A549 (cell line): ENCODE measurements at regions not wholly inside any gene's neighbourhood (a gene's known extent, or its start where the extent isn't known, plus 50 kb on each side); places are given as distances from the start of the nearest gene placed in this dataset.

ENCODE experiments used
- ATAC-seq, 2 experiments: fragments of 200-7000 bp in 1 of 2; fragments of >200 bp in 1 of 2; cut with Nextera tagmentation in 1 of 2; cut with Tn5 transposase in 1 of 2; 3 replicates each; pipeline versions ENCODE4 v1.8.0 to v1.9.1; 2018 to 2020; ENCODE audit warnings: mild to moderate bottlenecking in 1 of 2, moderate library complexity in 1 of 2
- CTCF ChIA-PET: fragments of 300-600 bp; sonication (Branson Sonifier 250); formaldehyde crosslinking; extraction: SDS; loops from one replicate; lab custom pipeline; 2021; ENCODE audit warnings: antibody characterized with exemption, inconsistent platforms; lab: Yijun Ruan, JAX
- POLR2A ChIA-PET: fragments of 350-600 bp; formaldehyde crosslinking; extraction: SDS; loops from one replicate; lab custom pipeline; 2021; ENCODE audit warnings: antibody characterized with exemption, inconsistent platforms; lab: Yijun Ruan, JAX
- DNase-seq, 2 experiments: peaks; one replicate each; pipeline versions ENCODE4 v3.0.0 to v3.0.0-alpha.2; 2011 to 2016; ENCODE audit warnings: low read depth in 1 of 2, low spot score in 1 of 2
- FAIRE-seq: peaks from 2 replicates; lab custom pipeline; 2011; peaks lifted over from hg19 to GRCh38; lab: Jason Lieb, UNC
- H3K27ac ChIP-seq, 2 experiments: fragments of >200 bp; sonication (Bioruptor Twin); formaldehyde crosslinking; 3 replicates each; pipeline ENCODE4 v1.5.1; 2016 to 2017
- H3K4me1 ChIP-seq: fragments of >200 bp; sonication (Bioruptor Twin); formaldehyde crosslinking; 3 replicates; pipeline ENCODE4 v1.6.1; 2016
- H3K4me2 ChIP-seq: fragments of >200 bp; sonication (Bioruptor Twin); formaldehyde crosslinking; 3 replicates; pipeline ENCODE4 v1.6.1; 2016
- H3K4me3 ChIP-seq: fragments of >200 bp; sonication (Bioruptor Twin); formaldehyde crosslinking; 3 replicates; pipeline ENCODE4 v1.5.1; 2016
- H3K9me3 ChIP-seq: fragments of >200 bp; sonication (Bioruptor Twin); formaldehyde crosslinking; 3 replicates; pipeline ENCODE4 v1.6.1; 2016
- BHLHE40 ChIP-seq: IDR thresholded peaks from 2 replicates; pipeline ENCODE4 v1.6.1; 2012; ENCODE audit warnings: low read depth, low read length, inconsistent platforms
- CBX2 ChIP-seq: fragments of 200-600 bp; sonication (generic); IDR thresholded peaks from 2 replicates; pipeline ENCODE4 v1.6.1; 2016; ENCODE audit warnings: low read depth, mild to moderate bottlenecking, borderline replicate concordance
- CBX8 ChIP-seq: fragments of 200-600 bp; sonication (generic); IDR thresholded peaks from 2 replicates; pipeline ENCODE4 v1.6.1; 2016
- ESRRA ChIP-seq: fragments of 150-350 bp; IDR thresholded peaks from 2 replicates; pipeline ENCODE4 v1.6.1; 2014; ENCODE audit warnings: mild to moderate bottlenecking, low read length, borderline replicate concordance
- HEYL ChIP-seq: fragments of 250-450 bp; sonication (Bioruptor Pico); IDR thresholded peaks from 2 replicates; pipeline ENCODE4 v1.8.0; 2021; ENCODE audit warnings: mild to moderate bottlenecking, moderate library complexity
- MAFK ChIP-seq: fragments of 450-650 bp; IDR thresholded peaks from 2 replicates; pipeline ENCODE4 v1.6.1; 2014; ENCODE audit not compliant: partially characterized antibody
- MYC ChIP-seq: IDR thresholded peaks from 2 replicates; pipeline ENCODE4 v1.6.1; 2012; ENCODE audit warnings: mild to moderate bottlenecking, inconsistent platforms, low read length, improper control_type of control experiment, borderline replicate concordance
- NPAS2 ChIP-seq: fragments of 250-450 bp; sonication (Bioruptor Pico); IDR thresholded peaks from 2 replicates; pipeline ENCODE4 v1.8.0; 2022; ENCODE audit warnings: mild to moderate bottlenecking, moderate library complexity, borderline replicate concordance
- RCOR1 ChIP-seq: fragments of 150-350 bp; IDR thresholded peaks from 2 replicates; pipeline ENCODE4 v1.6.1; 2014; ENCODE audit warnings: antibody characterized with exemption, low read length, low read depth
- REST ChIP-seq: fragments of 200-600 bp; sonication (generic); IDR thresholded peaks from 2 replicates; pipeline ENCODE4 v1.6.1; 2016; ENCODE audit warnings: antibody characterized with exemption, mild to moderate bottlenecking, moderate library complexity
- RNF2 ChIP-seq: fragments of 200-600 bp; sonication (generic); IDR thresholded peaks from 2 replicates; pipeline ENCODE4 v1.6.1; 2016; ENCODE audit warnings: low read depth, mild to moderate bottlenecking, antibody characterized with exemption, moderate library complexity, borderline replicate concordance
- SMC3 ChIP-seq: fragments of >200 bp; sonication (Bioruptor Twin); formaldehyde crosslinking; IDR thresholded peaks from 3 replicates; pipeline ENCODE4 v1.6.1; 2018; ENCODE audit warnings: inconsistent platforms
- WGBS: methylation state at CpG from one replicate; pipeline ENCODE4 v1.1.6; 2017; ENCODE audit errors: missing lambda C conversion rate; 5-methylcytosine and 5-hydroxymethylcytosine counted together
- TF ChIP-seq, protein P1 (sequence below): fragments of >200 bp; sonication (Bioruptor Twin); formaldehyde crosslinking; IDR thresholded peaks from 3 replicates; pipeline ENCODE4 v1.5.1; 2016
- TF ChIP-seq, protein P2 (sequence below): IDR thresholded peaks from 2 replicates; pipeline ENCODE4 v1.6.1; 2012; ENCODE audit warnings: low read depth, borderline replicate concordance

DNA sequence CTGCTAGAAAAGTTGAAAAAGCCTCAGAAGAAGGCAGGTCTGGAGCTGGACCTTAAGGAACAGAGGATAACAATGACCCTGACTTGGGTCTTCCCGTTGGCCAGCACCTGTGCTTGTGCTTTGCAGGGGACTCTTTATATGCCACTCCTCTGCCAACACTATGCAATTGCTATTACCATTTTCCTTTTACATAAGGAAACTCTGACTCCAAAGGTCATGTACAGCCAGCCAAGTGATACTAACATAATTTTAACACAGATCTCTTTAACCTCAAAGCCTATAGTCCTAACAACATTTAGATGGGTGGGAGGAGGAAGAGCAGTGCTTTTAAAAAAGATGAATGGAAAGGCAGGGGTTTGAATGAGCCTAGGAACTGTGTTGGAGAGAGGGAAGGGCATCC lies 106.6 kb upstream of the RAB4A start (continued):
- TF ChIP-seq REST (no peak), MYC (no peak)
- TF ChIP-seq, protein P1, sequence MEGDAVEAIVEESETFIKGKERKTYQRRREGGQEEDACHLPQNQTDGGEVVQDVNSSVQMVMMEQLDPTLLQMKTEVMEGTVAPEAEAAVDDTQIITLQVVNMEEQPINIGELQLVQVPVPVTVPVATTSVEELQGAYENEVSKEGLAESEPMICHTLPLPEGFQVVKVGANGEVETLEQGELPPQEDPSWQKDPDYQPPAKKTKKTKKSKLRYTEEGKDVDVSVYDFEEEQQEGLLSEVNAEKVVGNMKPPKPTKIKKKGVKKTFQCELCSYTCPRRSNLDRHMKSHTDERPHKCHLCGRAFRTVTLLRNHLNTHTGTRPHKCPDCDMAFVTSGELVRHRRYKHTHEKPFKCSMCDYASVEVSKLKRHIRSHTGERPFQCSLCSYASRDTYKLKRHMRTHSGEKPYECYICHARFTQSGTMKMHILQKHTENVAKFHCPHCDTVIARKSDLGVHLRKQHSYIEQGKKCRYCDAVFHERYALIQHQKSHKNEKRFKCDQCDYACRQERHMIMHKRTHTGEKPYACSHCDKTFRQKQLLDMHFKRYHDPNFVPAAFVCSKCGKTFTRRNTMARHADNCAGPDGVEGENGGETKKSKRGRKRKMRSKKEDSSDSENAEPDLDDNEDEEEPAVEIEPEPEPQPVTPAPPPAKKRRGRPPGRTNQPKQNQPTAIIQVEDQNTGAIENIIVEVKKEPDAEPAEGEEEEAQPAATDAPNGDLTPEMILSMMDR: no peak

DNA sequence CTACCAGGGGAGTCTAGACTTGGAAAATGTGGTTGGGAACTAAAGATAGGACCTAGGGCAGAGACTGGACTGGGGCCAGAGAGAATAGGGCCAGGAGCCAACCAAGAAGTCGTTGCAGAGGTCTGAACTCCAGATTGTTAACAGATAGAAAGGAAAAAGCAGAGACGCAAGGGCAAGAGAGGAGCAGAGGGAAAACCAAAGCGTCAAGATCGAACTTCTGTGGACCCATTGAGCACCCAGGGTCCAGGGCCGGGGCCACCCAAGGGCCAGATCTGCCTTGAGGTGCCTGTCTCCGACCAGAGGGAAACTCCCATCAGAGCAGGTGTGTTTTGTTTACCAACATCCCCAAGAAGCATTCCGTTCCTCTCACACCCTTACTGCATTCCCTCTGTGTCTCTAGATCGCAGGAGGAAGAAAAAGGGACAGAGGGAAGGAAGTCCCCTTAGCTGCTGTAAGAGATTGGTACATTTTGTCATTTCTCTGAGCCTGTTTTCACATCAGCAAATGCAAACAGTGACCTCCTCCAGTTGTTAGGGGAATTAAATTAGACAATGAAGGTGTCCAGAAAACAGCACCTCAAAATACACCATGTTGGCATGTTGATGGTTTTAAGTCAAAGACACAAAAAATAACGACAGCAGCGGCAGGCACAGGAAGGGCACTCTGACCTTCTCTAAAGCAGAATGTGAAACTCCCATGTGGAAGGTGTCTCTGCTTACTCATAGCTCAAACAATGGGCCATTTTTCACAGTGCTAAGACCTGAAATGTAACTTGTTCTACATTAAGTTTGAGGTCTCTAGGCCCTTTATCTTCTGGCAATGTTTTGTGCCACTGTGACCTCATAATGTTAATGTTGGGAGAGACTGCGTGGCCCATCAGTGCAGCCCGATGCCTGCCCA lies 105.8 kb upstream of the RAB4A start:
- H3K9me3 ChIP-seq: no peaks in the 10 kb centered on the region
- FAIRE-seq: no peak
- no peak overlapping the region; a peak in 1 of 6 replicates for H3K27ac ChIP-seq
- 53% methylated on average over 12 of the region's 12 CpGs for WGBS
- no peak overlapping the region for H3K4me3 ChIP-seq
- POLR2A ChIA-PET: no interaction called here
- DNase-seq: no peak
- no peak overlapping the region for H3K4me2 ChIP-seq
- TF ChIP-seq RCOR1: no peak
- no peak for ATAC-seq
- CTCF ChIA-PET: interaction anchor here (0.6 kb wide), 1 partner anchor 65 kb away, joined by 3 read pairs; no protein-coding TSS in a partner anchor
- peaks cover 4% of the 10 kb centered on the region; the same call in 1 of the 3 replicates for H3K4me1 ChIP-seq

- DNase-seq: no peak
- H3K9me3 ChIP-seq: no peaks in the 10 kb centered on the region
- POLR2A ChIA-PET: no interaction called here
- H3K4me3 ChIP-seq: no peak overlapping the region
- ATAC-seq: no peak
- no peak overlapping the region for H3K27ac ChIP-seq
- no peak overlapping the region for H3K4me2 ChIP-seq
- WGBS: 70% methylated on average over 4 of the region's 4 CpGs
- TF ChIP-seq RNF2: no peak
- no peak for TF ChIP-seq HEYL (CRISPR knock-in tag)
- TF ChIP-seq CBX2: no peak
- no peak for TF ChIP-seq MAFK
- no peak for TF ChIP-seq NPAS2 (CRISPR knock-in tag)
- no peak for TF ChIP-seq ESRRA
- no peak for TF ChIP-seq CBX8
- TF ChIP-seq, protein P2, sequence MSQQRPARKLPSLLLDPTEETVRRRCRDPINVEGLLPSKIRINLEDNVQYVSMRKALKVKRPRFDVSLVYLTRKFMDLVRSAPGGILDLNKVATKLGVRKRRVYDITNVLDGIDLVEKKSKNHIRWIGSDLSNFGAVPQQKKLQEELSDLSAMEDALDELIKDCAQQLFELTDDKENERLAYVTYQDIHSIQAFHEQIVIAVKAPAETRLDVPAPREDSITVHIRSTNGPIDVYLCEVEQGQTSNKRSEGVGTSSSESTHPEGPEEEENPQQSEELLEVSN: no peak
- TF ChIP-seq SMC3: no peak
- no peak for TF ChIP-seq BHLHE40
- TF ChIP-seq, all 56 proteins: peak for 0
- CTCF ChIA-PET: interaction anchor here (1.8 kb wide), 1 partner anchor 60 kb away, joined by 4 read pairs; no protein-coding TSS in a partner anchor
- H3K4me1 ChIP-seq: peaks cover 4% of the 10 kb centered on the region; the same call in 1 of the 3 replicates
- FAIRE-seq: no peak
These were observed 103.6 kb upstream of the RAB4A start for GRCh38 chr1:229167318-229167717.
